Neural progenitor cell (in vitro differentiated cells): ENCODE measurements at regions not wholly inside any gene's neighbourhood (a gene's known extent, or its start where the extent isn't known, plus 50 kb on each side); places are given as distances from the start of the nearest gene placed in this dataset.

Experiments
- DNase-seq: peaks from one replicate; pipeline ENCODE4 v3.0.0-alpha.2; 2016; ENCODE audit warnings: low spot score
- H2AFZ ChIP-seq: fragments of 200-600 bp; sonication (generic); replicated peaks from 2 replicates; pipeline ENCODE4 v1.6.1; 2016; ENCODE audit warnings: antibody characterized with exemption
- H3F3A ChIP-seq: fragments of 200-600 bp; sonication (generic); 2 replicates; pipeline ENCODE4 v1.6.1; 2016; ENCODE audit warnings: antibody characterized with exemption, low read depth
- H3K27ac ChIP-seq: fragments of 200-600 bp; sonication (generic); 2 replicates; pipeline ENCODE4 v1.5.1; 2016; ENCODE audit warnings: mild to moderate bottlenecking
- H3K27me3 ChIP-seq: fragments of 200-600 bp; sonication (generic); 2 replicates; pipeline ENCODE4 v1.6.1; 2016; ENCODE audit warnings: mild to moderate bottlenecking, moderate library complexity
- H3K36me3 ChIP-seq: fragments of 200-600 bp; sonication (generic); 2 replicates; pipeline ENCODE4 v1.5.1; 2016
- H3K4me1 ChIP-seq: fragments of 200-600 bp; sonication (generic); 2 replicates; pipeline ENCODE4 v1.6.1; 2016; ENCODE audit warnings: mixed run types
- H3K4me2 ChIP-seq: fragments of 200-600 bp; sonication (generic); 2 replicates; pipeline ENCODE4 v1.6.1; 2016
- H3K4me3 ChIP-seq: fragments of 200-600 bp; sonication (generic); 2 replicates; pipeline ENCODE4 v1.5.1; 2016
- H3K79me2 ChIP-seq: fragments of 200-600 bp; sonication (generic); 2 replicates; pipeline ENCODE4 v1.6.1; 2016; ENCODE audit warnings: low read depth
- H3K9ac ChIP-seq: fragments of 200-600 bp; sonication (generic); 2 replicates; pipeline ENCODE4 v1.6.1; 2016
- H3K9me3 ChIP-seq: fragments of 200-600 bp; sonication (generic); 2 replicates; pipeline ENCODE4 v1.5.1; 2016; ENCODE audit warnings: low read depth
- H4K20me1 ChIP-seq: fragments of 200-600 bp; sonication (generic); 2 replicates; pipeline ENCODE4 v1.6.1; 2016; ENCODE audit warnings: low read depth
- H3K27ac Mint-ChIP-seq: 3 replicates; pipeline ENCODE4 v1.8.0; 2021; ENCODE audit warnings: mixed read lengths
- H3K27me3 Mint-ChIP-seq: 2 replicates; pipeline ENCODE4 v1.8.0; 2022; ENCODE audit warnings: low read depth, mild to moderate bottlenecking, inconsistent platforms, moderate library complexity, mixed read lengths; ENCODE audit not compliant: insufficient read depth
- H3K36me3 Mint-ChIP-seq: 3 replicates; pipeline ENCODE4 v1.8.0; 2021; ENCODE audit warnings: mixed read lengths
- H3K4me1 Mint-ChIP-seq: 3 replicates; pipeline ENCODE4 v1.8.0; 2021; ENCODE audit warnings: mixed read lengths
- H3K4me3 Mint-ChIP-seq: 3 replicates; pipeline ENCODE4 v1.8.0; 2021; ENCODE audit warnings: mild to moderate bottlenecking, moderate library complexity, mixed read lengths
- H3K9me3 Mint-ChIP-seq: 3 replicates; pipeline ENCODE4 v1.8.0; 2020; ENCODE audit warnings: mixed read lengths
- EZH2 ChIP-seq: fragments of 200-600 bp; sonication (generic); IDR thresholded peaks from 2 replicates; pipeline ENCODE4 v1.6.1; 2017; ENCODE audit warnings: antibody characterized with exemption, mild to moderate bottlenecking, moderate library complexity
- EZH2phosphoT487 ChIP-seq: fragments of 200-600 bp; sonication (generic); IDR thresholded peaks from 2 replicates; pipeline ENCODE4 v1.6.1; 2017; ENCODE audit warnings: antibody characterized with exemption
- TF ChIP-seq, protein P1 (sequence below): fragments of 200-600 bp; sonication (generic); IDR thresholded peaks from 2 replicates; pipeline ENCODE4 v1.5.1; 2017; ENCODE audit warnings: antibody characterized with exemption, mild to moderate bottlenecking

DNA sequence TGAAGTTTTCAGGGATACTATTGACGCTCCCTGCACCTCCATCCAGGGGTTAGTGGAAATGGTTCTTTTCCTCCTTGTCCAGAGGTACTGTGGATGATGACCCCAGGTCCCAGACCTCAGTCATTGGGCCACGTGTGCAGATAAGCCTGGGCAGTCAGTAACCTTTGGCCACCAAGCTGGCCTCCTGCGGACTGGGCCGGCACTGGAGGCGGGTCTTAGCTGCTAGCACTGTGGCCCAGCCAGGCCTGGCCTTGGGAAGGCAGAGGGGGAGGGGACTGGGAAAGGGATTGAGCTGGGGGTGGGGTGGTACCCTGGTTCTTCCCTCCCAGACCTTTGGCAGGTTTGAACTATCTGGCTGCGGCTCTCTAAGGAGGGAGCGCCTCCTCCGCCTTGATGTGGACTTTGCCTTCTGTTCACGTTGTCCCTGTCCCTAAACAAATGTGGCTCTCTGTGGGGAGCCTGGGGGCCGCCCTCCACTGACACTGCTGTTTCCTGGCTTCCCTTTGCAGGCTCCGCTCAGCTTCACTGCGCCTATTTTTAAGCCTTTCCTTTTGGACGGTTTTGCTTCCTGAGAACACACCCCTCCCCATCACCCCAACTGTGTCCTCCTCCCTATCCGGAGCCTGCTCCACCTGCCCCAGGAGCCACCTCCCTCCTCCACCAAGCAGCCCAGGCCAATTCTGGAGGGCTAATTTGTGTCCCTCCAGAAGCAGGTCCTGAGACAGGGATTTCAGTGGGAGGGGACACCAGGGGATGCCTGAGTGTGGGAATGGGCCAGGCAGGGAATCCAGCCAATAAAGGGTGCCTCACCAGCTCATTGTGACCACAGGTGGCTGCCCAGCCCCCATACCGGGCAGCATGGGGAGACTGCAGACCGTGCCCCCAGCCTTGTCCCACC lies 251.9 kb downstream of the SEC14L1 start:
- no peaks in the 10 kb centered on the region for H3K27me3 ChIP-seq
- H4K20me1 ChIP-seq, result peaks cover 97% of the 10 kb centered on the region
- peak overlapping the region; percentile 76 for H3K4me2 ChIP-seq
- H3K4me3 ChIP-seq, result peak overlapping the region; percentile 11
- H3K36me3 ChIP-seq, result no peaks in the 10 kb centered on the region
- H2AFZ ChIP-seq, result no peak overlapping the region
- TF ChIP-seq EZH2phosphoT487 (no peak), EZH2 (no peak)
- TF ChIP-seq, protein P1, sequence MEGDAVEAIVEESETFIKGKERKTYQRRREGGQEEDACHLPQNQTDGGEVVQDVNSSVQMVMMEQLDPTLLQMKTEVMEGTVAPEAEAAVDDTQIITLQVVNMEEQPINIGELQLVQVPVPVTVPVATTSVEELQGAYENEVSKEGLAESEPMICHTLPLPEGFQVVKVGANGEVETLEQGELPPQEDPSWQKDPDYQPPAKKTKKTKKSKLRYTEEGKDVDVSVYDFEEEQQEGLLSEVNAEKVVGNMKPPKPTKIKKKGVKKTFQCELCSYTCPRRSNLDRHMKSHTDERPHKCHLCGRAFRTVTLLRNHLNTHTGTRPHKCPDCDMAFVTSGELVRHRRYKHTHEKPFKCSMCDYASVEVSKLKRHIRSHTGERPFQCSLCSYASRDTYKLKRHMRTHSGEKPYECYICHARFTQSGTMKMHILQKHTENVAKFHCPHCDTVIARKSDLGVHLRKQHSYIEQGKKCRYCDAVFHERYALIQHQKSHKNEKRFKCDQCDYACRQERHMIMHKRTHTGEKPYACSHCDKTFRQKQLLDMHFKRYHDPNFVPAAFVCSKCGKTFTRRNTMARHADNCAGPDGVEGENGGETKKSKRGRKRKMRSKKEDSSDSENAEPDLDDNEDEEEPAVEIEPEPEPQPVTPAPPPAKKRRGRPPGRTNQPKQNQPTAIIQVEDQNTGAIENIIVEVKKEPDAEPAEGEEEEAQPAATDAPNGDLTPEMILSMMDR, result no peak
- peaks cover 89% of the 10 kb centered on the region for H3K79me2 ChIP-seq
- DNase-seq, result peak; percentile 91
- H3K27ac ChIP-seq, result peak overlapping the region; percentile 95
- Mint-ChIP-seq H3K27ac (peak overlapping the region; percentile 46), H3K36me3 (peaks cover 9% of the 10 kb centered on the region), H3K4me3 (peak overlapping the region; percentile 52), H3K4me1 (peaks cover 71% of the 10 kb centered on the region), H3K9me3 (peaks cover 2% of the 10 kb centered on the region), H3K27me3 (peaks cover 3% of the 10 kb centered on the region)
- no peaks in the 10 kb centered on the region for H3K9me3 ChIP-seq
- H3K9ac ChIP-seq, result no peak overlapping the region
- H3K4me1 ChIP-seq, result peaks cover 70% of the 10 kb centered on the region
- peaks cover 59% of the 10 kb centered on the region for H3F3A ChIP-seq

DNA sequence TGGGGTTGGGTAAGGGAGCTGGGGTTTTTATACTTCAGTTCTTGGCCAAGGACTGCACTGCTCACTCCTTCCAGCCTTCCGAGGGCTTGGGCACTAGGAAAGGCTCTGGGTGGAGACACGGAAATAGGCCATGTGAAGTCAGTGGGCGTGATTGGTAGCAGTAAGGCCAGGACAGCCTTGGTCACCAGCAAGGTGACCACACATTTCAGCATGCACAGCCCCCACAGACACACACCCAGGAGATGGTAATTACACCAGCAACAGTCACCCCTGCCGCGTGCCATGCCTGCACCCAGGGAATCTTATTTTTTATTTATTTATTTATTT lies 252.5 kb downstream of the SEC14L1 start:
- Mint-ChIP-seq H3K9me3 (peaks cover 2% of the 10 kb centered on the region), H3K4me3 (no peak overlapping the region), H3K36me3 (peaks cover 9% of the 10 kb centered on the region), H3K27ac (no peak overlapping the region), H3K4me1 (peaks cover 68% of the 10 kb centered on the region), H3K27me3 (peaks cover 3% of the 10 kb centered on the region)
- Histone ChIP-seq H3K27me3 (no peaks in the 10 kb centered on the region), H4K20me1 (peaks cover 97% of the 10 kb centered on the region), H3K4me3 (no peak overlapping the region), H3K36me3 (no peaks in the 10 kb centered on the region), H3K9me3 (no peaks in the 10 kb centered on the region), H3K27ac (peak overlapping the region; percentile 95), H3K79me2 (peaks cover 89% of the 10 kb centered on the region), H2AFZ (no peak overlapping the region), H3K9ac (no peak overlapping the region), H3F3A (peaks cover 55% of the 10 kb centered on the region), H3K4me1 (peaks cover 65% of the 10 kb centered on the region), H3K4me2 (peak overlapping the region; percentile 76)
- DNase-seq, result no peak
- TF ChIP-seq, protein P1, result no peak
- TF ChIP-seq EZH2, result no peak
- TF ChIP-seq EZH2phosphoT487, result no peak

DNA sequence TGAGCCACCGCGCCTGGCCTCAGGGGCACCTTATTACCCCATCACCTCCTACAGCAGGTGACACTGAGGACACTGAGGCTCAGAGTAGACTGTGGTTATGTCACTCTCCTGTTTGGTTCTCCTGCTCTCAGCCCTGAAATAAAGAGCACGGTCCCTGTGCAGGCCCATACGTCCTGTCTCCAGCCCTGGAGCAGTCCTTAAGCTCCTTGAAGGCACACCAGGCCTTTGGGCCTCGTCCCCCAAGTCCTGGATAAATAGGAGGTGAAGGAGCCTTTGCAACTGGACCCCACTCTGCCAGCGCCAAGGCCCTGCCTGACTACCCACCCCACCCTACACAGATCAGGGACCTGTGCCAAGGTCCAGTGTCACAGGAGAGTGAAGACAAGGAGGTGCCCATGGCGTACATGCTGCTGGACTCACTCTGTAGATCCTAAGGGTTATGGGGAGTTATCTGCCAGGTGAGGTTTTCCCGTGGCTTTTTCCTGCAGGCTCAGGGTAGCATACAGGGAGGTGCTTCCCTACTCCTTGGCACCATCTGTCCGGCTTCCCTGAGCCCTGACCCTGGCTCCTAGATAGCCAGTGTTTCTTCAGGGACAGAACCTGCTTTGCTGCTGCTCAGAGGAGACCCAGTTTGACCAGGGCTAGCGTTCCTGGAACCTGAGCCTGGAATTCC lies 253.2 kb downstream of the SEC14L1 start:
- Histone ChIP-seq H3K36me3 (no peaks in the 10 kb centered on the region), H3K9ac (peak overlapping the region; percentile 29), H3K4me2 (peak overlapping the region; percentile 68), H3K4me1 (peaks cover 57% of the 10 kb centered on the region), H2AFZ (no peak overlapping the region), H4K20me1 (peaks cover 97% of the 10 kb centered on the region), H3F3A (peaks cover 48% of the 10 kb centered on the region), H3K27me3 (no peaks in the 10 kb centered on the region), H3K79me2 (peaks cover 89% of the 10 kb centered on the region), H3K4me3 (no peak overlapping the region), H3K9me3 (no peaks in the 10 kb centered on the region), H3K27ac (peak overlapping the region; percentile 87)
- Mint-ChIP-seq H3K27me3 (peaks cover 3% of the 10 kb centered on the region), H3K36me3 (peaks cover 12% of the 10 kb centered on the region), H3K9me3 (peaks cover 2% of the 10 kb centered on the region), H3K4me3 (no peak overlapping the region), H3K27ac (peak overlapping the region; percentile 76), H3K4me1 (peaks cover 63% of the 10 kb centered on the region)
- TF ChIP-seq, protein P1, result no peak
- TF ChIP-seq EZH2phosphoT487 (no peak), EZH2 (no peak)
- no peak for DNase-seq
